Trophoblast cell (in vitro differentiated cells and primary cell): ENCODE measurements at regions not wholly inside any gene's neighbourhood (a gene's known extent, or its start where the extent isn't known, plus 50 kb on each side); places are given as distances from the start of the nearest gene placed in this dataset.

ENCODE experiments used
- DNase-seq, 2 donors: peaks; one replicate each; pipeline ENCODE4 v3.0.0-alpha.2; 2016
- H2AFZ ChIP-seq: 2 replicates; pipeline ENCODE4 v1.6.1; 2013; ENCODE audit warnings: low read length, moderate library complexity, mild to moderate bottlenecking; ENCODE audit not compliant: insufficient read depth, poor library complexity
- H2AK5ac ChIP-seq: 2 replicates; pipeline ENCODE4 v1.6.1; 2013; ENCODE audit warnings: mild to moderate bottlenecking, low read length
- H2BK120ac ChIP-seq: 2 replicates; pipeline ENCODE4 v1.6.1; 2013; ENCODE audit warnings: low read length, mild to moderate bottlenecking, moderate library complexity; ENCODE audit not compliant: insufficient read depth, poor library complexity
- H2BK12ac ChIP-seq: 2 replicates; pipeline ENCODE4 v1.6.1; 2013; ENCODE audit warnings: mild to moderate bottlenecking, low read length, moderate library complexity
- H2BK5ac ChIP-seq: 2 replicates; pipeline ENCODE4 v1.6.1; 2013; ENCODE audit warnings: low read length, low read depth, moderate library complexity, mild to moderate bottlenecking; ENCODE audit not compliant: poor library complexity
- H3K14ac ChIP-seq: 2 replicates; pipeline ENCODE4 v1.6.1; 2013; ENCODE audit warnings: mild to moderate bottlenecking, low read length
- H3K18ac ChIP-seq: 2 replicates; pipeline ENCODE4 v1.6.1; 2013; ENCODE audit warnings: mild to moderate bottlenecking, low read length
- H3K23ac ChIP-seq: 2 replicates; pipeline ENCODE4 v1.6.1; 2013; ENCODE audit warnings: low read length
- H3K27ac ChIP-seq: 2 replicates; pipeline ENCODE4 v1.5.1; 2013; ENCODE audit warnings: low read depth, mild to moderate bottlenecking, inconsistent platforms, low read length, moderate library complexity
- H3K27me3 ChIP-seq: 2 replicates; pipeline ENCODE4 v1.6.1; 2013; ENCODE audit warnings: inconsistent platforms, mild to moderate bottlenecking, low read length, moderate library complexity; ENCODE audit not compliant: insufficient read depth
- H3K36me3 ChIP-seq, 2 experiments: 1 replicate in 1 of 2; 2 replicates in 1 of 2; pipeline ENCODE4 v1.6.1; 2013; ENCODE audit warnings: low read length in 2 of 2, mild to moderate bottlenecking in 2 of 2, moderate library complexity in 1 of 2; ENCODE audit not compliant: insufficient read depth in 2 of 2, control insufficient read depth in 1 of 2
- H3K4ac ChIP-seq: 2 replicates; pipeline ENCODE4 v1.6.1; 2013; ENCODE audit warnings: low read depth, mild to moderate bottlenecking, low read length, moderate library complexity
- H3K4me1 ChIP-seq, 2 experiments: 1 replicate in 1 of 2; 2 replicates in 1 of 2; pipeline ENCODE4 v1.6.1; 2013; ENCODE audit warnings: low read length in 2 of 2, mild to moderate bottlenecking in 2 of 2, moderate library complexity in 1 of 2; ENCODE audit not compliant: insufficient read depth in 2 of 2, control insufficient read depth in 1 of 2
- H3K4me2 ChIP-seq: 2 replicates; pipeline ENCODE4 v1.6.1; 2013; ENCODE audit warnings: inconsistent platforms, mild to moderate bottlenecking, low read length, moderate library complexity
- H3K4me3 ChIP-seq: 2 replicates; pipeline ENCODE4 v1.5.1; 2013; ENCODE audit warnings: mild to moderate bottlenecking, low read depth, low read length, inconsistent platforms
- H3K79me1 ChIP-seq: one replicate; pipeline ENCODE4 v1.6.1; 2013; ENCODE audit warnings: low read length
- H3K79me2 ChIP-seq: 2 replicates; pipeline ENCODE4 v1.6.1; 2013; ENCODE audit warnings: low read length, mild to moderate bottlenecking; ENCODE audit not compliant: control insufficient read depth, insufficient read depth, poor library complexity
- H3K9ac ChIP-seq: 2 replicates; pipeline ENCODE4 v1.6.1; 2013; ENCODE audit warnings: mild to moderate bottlenecking, low read length
- H3K9me3 ChIP-seq: 2 replicates; pipeline ENCODE4 v1.6.1; 2013; ENCODE audit warnings: low read depth, mild to moderate bottlenecking, control low read depth, inconsistent platforms, low read length; ENCODE audit not compliant: insufficient read depth
- H4K12ac ChIP-seq: 2 replicates; pipeline ENCODE4 v1.6.1; 2013; ENCODE audit warnings: low read depth, mild to moderate bottlenecking, low read length, moderate library complexity
- H4K8ac ChIP-seq: 2 replicates; pipeline ENCODE4 v1.6.1; 2013; ENCODE audit warnings: low read depth, mild to moderate bottlenecking, low read length, moderate library complexity
- H4K91ac ChIP-seq: one replicate; pipeline ENCODE4 v1.6.1; 2013; ENCODE audit warnings: low read depth, mild to moderate bottlenecking, low read length, moderate library complexity
- WGBS: extraction: QIAGEN DNeasy Blood & Tissue Kit; methylation state at CpG from one replicate; pipeline ENCODE4 v1.1.7; 2013; ENCODE audit warnings: missing lambda C conversion rate; ENCODE audit not compliant: insufficient read length, insufficient coverage; ENCODE audit errors: extremely low coverage; 5-methylcytosine and 5-hydroxymethylcytosine counted together

DNA sequence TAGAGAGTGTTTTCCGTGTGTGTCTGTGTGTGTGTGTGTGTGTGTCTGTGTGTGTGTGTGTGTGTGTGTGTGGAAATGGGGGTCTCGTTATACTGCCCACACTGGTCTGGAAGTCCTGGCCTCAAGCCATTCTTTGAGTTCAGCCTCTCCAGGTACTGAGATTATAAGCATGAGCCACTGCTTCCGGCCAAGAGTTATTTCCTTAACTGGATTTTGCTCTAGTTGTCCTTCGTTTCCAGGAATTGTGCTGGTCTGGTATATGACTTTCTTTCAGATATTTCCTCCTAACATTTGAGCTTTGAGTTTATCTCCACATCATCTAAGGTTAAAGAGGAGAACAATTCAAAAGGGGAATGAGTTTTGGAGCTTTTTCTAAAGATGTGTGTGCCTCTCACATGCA, 124.8 kb downstream of the SH3BGRL2 start:
- DNase-seq: peak in 1 of 2 donors; percentile 56
- no CpG with 5 or more reads among the region's 4 CpGs for WGBS
- no peak overlapping the region for H2AK5ac ChIP-seq
- no peak overlapping the region for H2BK5ac ChIP-seq
- H3K9me3 ChIP-seq: no peaks in the 10 kb centered on the region
- H3K79me1 ChIP-seq: no peaks in the 10 kb centered on the region
- H3K9ac ChIP-seq: no peak overlapping the region
- H2BK120ac ChIP-seq: no peak overlapping the region
- H3K4me3 ChIP-seq: no peak overlapping the region
- H4K12ac ChIP-seq: no peak overlapping the region
- H3K27ac ChIP-seq: no peak overlapping the region
- no peaks in the 10 kb centered on the region for H3K4me1 ChIP-seq
- H3K23ac ChIP-seq: no peak overlapping the region
- H4K91ac ChIP-seq: no peak overlapping the region
- no peaks in the 10 kb centered on the region for H3K27me3 ChIP-seq
- H2AFZ ChIP-seq: no peak overlapping the region
- no peaks in the 10 kb centered on the region for H3K36me3 ChIP-seq
- H3K4ac ChIP-seq: no peak overlapping the region
- no peak overlapping the region for H4K8ac ChIP-seq
- H3K14ac ChIP-seq: no peak overlapping the region
- no peak overlapping the region for H2BK12ac ChIP-seq
- no peak overlapping the region for H3K18ac ChIP-seq
- no peaks in the 10 kb centered on the region for H3K79me2 ChIP-seq
- H3K4me2 ChIP-seq: no peak overlapping the region
